ENCODE measurements at regions not wholly inside any gene's neighbourhood (a gene's known extent, or its start where the extent isn't known, plus 50 kb on each side); places are given as distances from the start of the nearest gene placed in this dataset.

DNA sequence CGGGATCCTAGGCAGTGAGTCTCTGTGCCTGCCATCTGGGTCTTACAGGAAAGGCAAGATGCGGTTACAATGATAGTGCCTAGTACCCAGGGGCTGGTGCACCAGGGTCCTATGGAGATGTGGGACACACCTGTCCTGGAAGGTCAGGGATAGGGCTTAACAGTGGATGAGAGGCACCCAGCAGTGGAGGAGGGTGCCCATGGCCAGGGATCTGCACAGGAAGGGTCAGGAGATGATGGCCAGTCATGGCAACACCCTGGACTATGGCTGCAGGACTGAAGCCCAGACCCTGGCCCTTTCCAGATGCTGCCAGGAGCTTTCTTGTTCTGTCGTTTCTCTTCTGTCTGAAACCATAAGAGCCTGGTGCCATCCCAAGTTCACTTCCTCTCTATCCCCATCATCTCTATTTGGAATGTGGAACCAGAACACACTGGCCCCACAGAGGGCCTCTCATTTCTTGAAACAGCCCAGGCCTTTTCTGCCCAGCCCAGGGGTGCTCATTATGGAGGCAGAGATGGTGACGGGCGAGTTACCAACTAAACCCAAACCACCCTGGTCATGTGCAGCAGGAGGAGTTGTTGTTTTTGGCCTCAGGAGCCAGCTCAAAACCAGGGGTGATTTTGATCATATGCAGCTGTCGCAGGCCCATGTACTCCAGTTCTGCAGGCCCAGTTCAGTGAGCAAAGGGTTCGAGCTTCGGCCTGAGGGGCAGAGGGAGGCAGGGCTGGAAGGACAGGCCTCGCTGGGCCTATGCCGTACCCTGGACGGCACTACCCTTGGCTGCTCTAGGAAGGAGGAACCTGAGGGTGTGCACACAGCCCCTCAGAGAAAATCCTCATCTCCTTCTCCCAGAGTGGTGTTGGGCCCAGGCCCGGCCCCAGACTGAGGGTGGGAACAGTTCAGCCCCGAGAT lies 52.6 kb upstream of the GDF10 start:
- H3K36me3 ChIP-seq, result no peaks in the 10 kb centered on the region
- H3K4me1 ChIP-seq, result no peaks in the 10 kb centered on the region
- no peak for DNase-seq
- ATAC-seq, result peak in 1 of 2 donors; percentile 25
- H3K27ac ChIP-seq, result no peak overlapping the region
- no peak overlapping the region for H3K4me3 ChIP-seq
- TF ChIP-seq, protein P1, sequence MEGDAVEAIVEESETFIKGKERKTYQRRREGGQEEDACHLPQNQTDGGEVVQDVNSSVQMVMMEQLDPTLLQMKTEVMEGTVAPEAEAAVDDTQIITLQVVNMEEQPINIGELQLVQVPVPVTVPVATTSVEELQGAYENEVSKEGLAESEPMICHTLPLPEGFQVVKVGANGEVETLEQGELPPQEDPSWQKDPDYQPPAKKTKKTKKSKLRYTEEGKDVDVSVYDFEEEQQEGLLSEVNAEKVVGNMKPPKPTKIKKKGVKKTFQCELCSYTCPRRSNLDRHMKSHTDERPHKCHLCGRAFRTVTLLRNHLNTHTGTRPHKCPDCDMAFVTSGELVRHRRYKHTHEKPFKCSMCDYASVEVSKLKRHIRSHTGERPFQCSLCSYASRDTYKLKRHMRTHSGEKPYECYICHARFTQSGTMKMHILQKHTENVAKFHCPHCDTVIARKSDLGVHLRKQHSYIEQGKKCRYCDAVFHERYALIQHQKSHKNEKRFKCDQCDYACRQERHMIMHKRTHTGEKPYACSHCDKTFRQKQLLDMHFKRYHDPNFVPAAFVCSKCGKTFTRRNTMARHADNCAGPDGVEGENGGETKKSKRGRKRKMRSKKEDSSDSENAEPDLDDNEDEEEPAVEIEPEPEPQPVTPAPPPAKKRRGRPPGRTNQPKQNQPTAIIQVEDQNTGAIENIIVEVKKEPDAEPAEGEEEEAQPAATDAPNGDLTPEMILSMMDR (IDR thresholded peaks at IDR 0.05), result no peak
- intact Hi-C loops (cut with DNase I), result no loop called here
- no peaks in the 10 kb centered on the region for H3K9me3 ChIP-seq
- H3K27me3 ChIP-seq (ENCODE audit: low read depth), result no peaks in the 10 kb centered on the region

DNA sequence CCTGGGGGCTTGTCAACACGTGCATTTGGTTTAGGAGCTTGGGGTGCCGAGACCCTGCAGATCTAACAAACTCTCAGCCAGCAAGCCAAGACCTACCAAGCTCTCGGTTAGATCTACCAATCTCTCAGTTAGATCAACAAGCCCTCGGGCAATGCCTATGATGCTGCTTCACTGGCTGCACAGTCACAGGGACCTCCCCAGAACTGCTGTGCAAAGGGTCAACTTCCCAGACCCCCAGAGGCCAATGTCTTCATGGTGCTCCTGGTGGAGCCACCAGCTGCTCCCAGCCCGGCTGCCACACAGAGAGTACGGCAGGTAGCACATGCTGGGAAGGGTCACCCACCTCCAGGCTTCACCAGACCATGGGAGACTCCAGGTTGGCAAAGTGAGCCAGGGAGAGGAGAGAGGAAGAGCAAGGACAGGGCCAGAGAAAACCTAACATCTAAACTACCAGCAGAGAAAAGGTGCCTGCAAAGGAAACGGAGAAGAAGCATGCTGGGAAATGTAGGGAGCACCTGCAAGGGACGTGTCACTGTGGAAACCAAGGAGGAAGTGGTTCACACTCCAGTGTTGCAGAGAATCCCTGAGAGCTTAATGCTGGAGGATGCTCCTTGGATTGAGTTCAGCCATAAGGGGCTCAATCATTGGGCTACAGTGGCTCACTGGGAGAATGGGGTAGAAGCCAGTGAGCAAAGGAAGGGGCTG lies 51.5 kb upstream of the GDF10 start:
- Histone ChIP-seq H3K4me3 (no peak overlapping the region), H3K27me3 (ENCODE audit: low read depth) (peaks cover 2% of the 10 kb centered on the region), H3K4me1 (no peaks in the 10 kb centered on the region), H3K27ac (no peak overlapping the region), H3K9me3 (no peaks in the 10 kb centered on the region), H3K36me3 (no peaks in the 10 kb centered on the region)
- intact Hi-C loops (cut with DNase I), result no loop called here
- ATAC-seq (no peak), DNase-seq (no peak)
- TF ChIP-seq, protein P1 (IDR thresholded peaks at IDR 0.05), result no peak

DNA sequence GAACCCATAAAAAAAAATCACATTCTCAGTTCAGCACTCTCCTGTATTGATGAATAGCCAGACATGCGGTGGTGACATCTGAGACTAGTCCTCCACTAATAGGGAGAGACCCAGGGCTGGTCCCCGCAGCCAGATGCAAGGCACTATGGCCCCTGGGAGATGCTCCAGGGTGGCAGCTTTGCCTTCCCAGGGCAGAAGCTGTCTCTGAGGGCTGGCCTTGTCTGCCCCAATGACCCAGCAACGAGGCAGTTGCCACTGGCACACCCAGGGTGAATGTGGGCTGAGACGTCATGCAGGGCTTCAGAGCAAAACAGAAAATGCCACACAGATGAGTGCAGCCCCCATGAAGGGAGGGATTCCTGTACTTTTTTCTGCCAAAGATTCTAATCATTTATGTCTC lies 50.1 kb upstream of the GDF10 start:
- intact Hi-C loops (cut with DNase I), result no loop called here
- DNase-seq (no peak), ATAC-seq (no peak)
- no peaks in the 10 kb centered on the region for H3K4me1 ChIP-seq
- no peaks in the 10 kb centered on the region for H3K9me3 ChIP-seq
- H3K36me3 ChIP-seq, result no peaks in the 10 kb centered on the region
- H3K4me3 ChIP-seq, result no peak overlapping the region
- H3K27me3 ChIP-seq (ENCODE audit: low read depth), result peaks cover 4% of the 10 kb centered on the region
- H3K27ac ChIP-seq, result no peak overlapping the region
- TF ChIP-seq, protein P1 (IDR thresholded peaks at IDR 0.05), result no peak
